ENCODE measurements at regions not wholly inside any gene's neighbourhood (a gene's known extent, or its start where the extent isn't known, plus 50 kb on each side); places are given as distances from the start of the nearest gene placed in this dataset.

GRCh38 chr2:8168876-8169424 lies 512.9 kb upstream of the ID2 start:
- TF ChIP-seq, protein P1, sequence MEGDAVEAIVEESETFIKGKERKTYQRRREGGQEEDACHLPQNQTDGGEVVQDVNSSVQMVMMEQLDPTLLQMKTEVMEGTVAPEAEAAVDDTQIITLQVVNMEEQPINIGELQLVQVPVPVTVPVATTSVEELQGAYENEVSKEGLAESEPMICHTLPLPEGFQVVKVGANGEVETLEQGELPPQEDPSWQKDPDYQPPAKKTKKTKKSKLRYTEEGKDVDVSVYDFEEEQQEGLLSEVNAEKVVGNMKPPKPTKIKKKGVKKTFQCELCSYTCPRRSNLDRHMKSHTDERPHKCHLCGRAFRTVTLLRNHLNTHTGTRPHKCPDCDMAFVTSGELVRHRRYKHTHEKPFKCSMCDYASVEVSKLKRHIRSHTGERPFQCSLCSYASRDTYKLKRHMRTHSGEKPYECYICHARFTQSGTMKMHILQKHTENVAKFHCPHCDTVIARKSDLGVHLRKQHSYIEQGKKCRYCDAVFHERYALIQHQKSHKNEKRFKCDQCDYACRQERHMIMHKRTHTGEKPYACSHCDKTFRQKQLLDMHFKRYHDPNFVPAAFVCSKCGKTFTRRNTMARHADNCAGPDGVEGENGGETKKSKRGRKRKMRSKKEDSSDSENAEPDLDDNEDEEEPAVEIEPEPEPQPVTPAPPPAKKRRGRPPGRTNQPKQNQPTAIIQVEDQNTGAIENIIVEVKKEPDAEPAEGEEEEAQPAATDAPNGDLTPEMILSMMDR (conservative IDR thresholded peaks at IDR 0.05; ENCODE audit: low read length), result no peak
- TF ChIP-seq EZH2phosphoT487 (IDR thresholded peaks at IDR 0.05; ENCODE audit: borderline replicate concordance), result no peak

Measured in Loucy (cell line).